ENCODE measurements at regions not wholly inside any gene's neighbourhood (a gene's known extent, or its start where the extent isn't known, plus 50 kb on each side); places are given as distances from the start of the nearest gene placed in this dataset.

GRCh38 chr9:24488896-24489295, 56.8 kb downstream of the IZUMO3 start:
- Histone ChIP-seq H3K9me3 (replicated peaks in 1 of 11) (no peaks in the 10 kb centered on the region), H3K4me1 (no peaks in the 10 kb centered on the region), H3K36me3 (no peaks in the 10 kb centered on the region), H3K4me3 (no peak overlapping the region), H3K4me2 (no peak overlapping the region), H3K27ac (no peak overlapping the region), H4K20me1 (no peaks in the 10 kb centered on the region), H3K9ac (no peak overlapping the region), H3K27me3 (no peaks in the 10 kb centered on the region)
- no peak for TF ChIP-seq Cebpa-rat (IDR thresholded peaks at IDR 0.05)

- H3K4me2 ChIP-seq = no peak overlapping the region
Measured at GRCh38 chr9:24487946-24488345, 57.8 kb downstream of the IZUMO3 start.

GRCh38 chr9:24487250-24487861, 58.3 kb downstream of the IZUMO3 start:
- no peaks in the 10 kb centered on the region for H3K4me1 ChIP-seq
- no peaks in the 10 kb centered on the region for H3K27me3 ChIP-seq
- no peak overlapping the region for H3K27ac ChIP-seq
- no peak overlapping the region for H3K9ac ChIP-seq
- H3K4me2 ChIP-seq = no peak overlapping the region
- no peaks in the 10 kb centered on the region for H3K9me3 ChIP-seq (replicated peaks in 1 of 11)
- TF ChIP-seq Cebpa-rat (IDR thresholded peaks at IDR 0.05) = no peak
- no peak overlapping the region for H3K4me3 ChIP-seq
- no peaks in the 10 kb centered on the region for H3K36me3 ChIP-seq
- no peaks in the 10 kb centered on the region for H4K20me1 ChIP-seq

More at GRCh38 chr9:24487946-24488345, 57.8 kb downstream of the IZUMO3 start:
- Histone ChIP-seq H3K4me1 (no peaks in the 10 kb centered on the region), H3K9me3 (replicated peaks in 1 of 11) (no peaks in the 10 kb centered on the region), H3K36me3 (no peaks in the 10 kb centered on the region), H3K9ac (no peak overlapping the region), H3K27ac (no peak overlapping the region), H4K20me1 (no peaks in the 10 kb centered on the region), H3K27me3 (no peaks in the 10 kb centered on the region), H3K4me3 (no peak overlapping the region)
- no peak for TF ChIP-seq Cebpa-rat (IDR thresholded peaks at IDR 0.05)

- H3K27me3 ChIP-seq = no peaks in the 10 kb centered on the region
- no peaks in the 10 kb centered on the region for H3K36me3 ChIP-seq
- H3K4me1 ChIP-seq = no peaks in the 10 kb centered on the region
- H3K9ac ChIP-seq = no peak overlapping the region
- no peak overlapping the region for H3K4me3 ChIP-seq
- no peak overlapping the region for H3K4me2 ChIP-seq
- no peak overlapping the region for H3K27ac ChIP-seq
- no peaks in the 10 kb centered on the region for H3K9me3 ChIP-seq (replicated peaks in 1 of 11)
- H4K20me1 ChIP-seq = no peaks in the 10 kb centered on the region
- no peak for TF ChIP-seq Cebpa-rat (IDR thresholded peaks at IDR 0.05)
Measured at GRCh38 chr9:24479361-24480059, 66.2 kb downstream of the IZUMO3 start.

GRCh38 chr9:24464319-24464951, 81.3 kb downstream of the IZUMO3 start:
- peak overlapping the region in 1 of 11 experiments; percentile 21; a peak in 2 of 22 replicates for H3K27ac ChIP-seq
- H3K9me3 ChIP-seq (replicated peaks in 1 of 11) = no peaks in the 10 kb centered on the region
- H3K4me3 ChIP-seq = no peak overlapping the region
- H3K4me1 ChIP-seq = peaks cover 0 to 17% (median 4%) of the 10 kb centered on the region in 10 experiments; a peak in 10 of 20 replicates
- H3K4me2 ChIP-seq = peak overlapping the region in 4 of 11 experiments; percentile 1 to 40 (median 32); a peak in 7 of 22 replicates
- H3K36me3 ChIP-seq = no peaks in the 10 kb centered on the region
- no peaks in the 10 kb centered on the region for H3K27me3 ChIP-seq
- H4K20me1 ChIP-seq = no peaks in the 10 kb centered on the region
- no peak for TF ChIP-seq Cebpa-rat (IDR thresholded peaks at IDR 0.05)
- no peak overlapping the region for H3K9ac ChIP-seq

GRCh38 chr9:24462951-24463350, 82.7 kb downstream of the IZUMO3 start:
- Histone ChIP-seq H3K27me3 (no peaks in the 10 kb centered on the region), H3K27ac (no peak overlapping the region), H3K9ac (no peak overlapping the region), H4K20me1 (no peaks in the 10 kb centered on the region), H3K9me3 (replicated peaks in 1 of 11) (no peaks in the 10 kb centered on the region), H3K4me3 (no peak overlapping the region), H3K36me3 (no peaks in the 10 kb centered on the region), H3K4me2 (no peak overlapping the region), H3K4me1 (peaks cover 0 to 17% (median 4%) of the 10 kb centered on the region in 10 experiments; a peak in 10 of 20 replicates)
- TF ChIP-seq Cebpa-rat (IDR thresholded peaks at IDR 0.05) = no peak

GRCh38 chr9:24460781-24461180, 84.9 kb downstream of the IZUMO3 start:
- Histone ChIP-seq H3K4me2 (no peak overlapping the region), H3K9me3 (replicated peaks in 1 of 11) (no peaks in the 10 kb centered on the region; a peak in 1 of 22 replicates), H3K27me3 (no peaks in the 10 kb centered on the region), H4K20me1 (no peaks in the 10 kb centered on the region), H3K9ac (no peak overlapping the region), H3K4me3 (no peak overlapping the region), H3K36me3 (no peaks in the 10 kb centered on the region), H3K27ac (no peak overlapping the region), H3K4me1 (peaks cover 0 to 17% (median 4%) of the 10 kb centered on the region in 10 experiments; a peak in 10 of 20 replicates)
- TF ChIP-seq Cebpa-rat (IDR thresholded peaks at IDR 0.05) = no peak

- no peaks in the 10 kb centered on the region for H3K27me3 ChIP-seq
- H3K4me3 ChIP-seq = no peak overlapping the region
- no peak overlapping the region for H3K4me2 ChIP-seq
- H3K9me3 ChIP-seq (replicated peaks in 1 of 11) = no peaks in the 10 kb centered on the region; a peak in 1 of 22 replicates
- no peak for TF ChIP-seq Cebpa-rat (IDR thresholded peaks at IDR 0.05)
- no peaks in the 10 kb centered on the region for H4K20me1 ChIP-seq
- no peak overlapping the region for H3K9ac ChIP-seq
- no peak overlapping the region for H3K27ac ChIP-seq
- H3K4me1 ChIP-seq = peaks cover 0 to 17% (median 4%) of the 10 kb centered on the region in 10 experiments; a peak in 10 of 20 replicates
- no peaks in the 10 kb centered on the region for H3K36me3 ChIP-seq
Measured at GRCh38 chr9:24459953-24460352, 85.7 kb downstream of the IZUMO3 start.

- H3K27me3 ChIP-seq = no peaks in the 10 kb centered on the region
- no peak overlapping the region for H3K4me3 ChIP-seq
- H3K36me3 ChIP-seq = no peaks in the 10 kb centered on the region
- no peak overlapping the region for H3K9ac ChIP-seq
- H3K27ac ChIP-seq = no peak overlapping the region
- no peaks in the 10 kb centered on the region for H4K20me1 ChIP-seq
- H3K9me3 ChIP-seq (replicated peaks in 1 of 11) = no peaks in the 10 kb centered on the region; a peak in 1 of 22 replicates
- H3K4me2 ChIP-seq = no peak overlapping the region
- no peaks in the 10 kb centered on the region for H3K4me1 ChIP-seq
- no peak for TF ChIP-seq Cebpa-rat (IDR thresholded peaks at IDR 0.05)
Measured at GRCh38 chr9:24451346-24451745, 94.4 kb downstream of the IZUMO3 start.

Data from BLaER1 treated with 17β-estradiol and CSF1 and Interleukin-3, amounts not matched to agents 10 nM and 100 nM (cell line).